ENCODE measurements at regions not wholly inside any gene's neighbourhood (a gene's known extent, or its start where the extent isn't known, plus 50 kb on each side); places are given as distances from the start of the nearest gene placed in this dataset.

GRCh38 chr16:85317704-85318103, 205.4 kb upstream of the CIBAR2 start:
- no peak for ATAC-seq
- Histone ChIP-seq H3K27me3 (ENCODE audit: low read depth) (no peaks in the 10 kb centered on the region), H3K4me3 (no peak overlapping the region), H3K36me3 (no peaks in the 10 kb centered on the region), H3K27ac (no peak overlapping the region), H3K9me3 (no peaks in the 10 kb centered on the region), H3K4me1 (peaks cover 23% of the 10 kb centered on the region)
- intact Hi-C loops (cut with DNase I): no loop called here
- TF ChIP-seq, protein P1, sequence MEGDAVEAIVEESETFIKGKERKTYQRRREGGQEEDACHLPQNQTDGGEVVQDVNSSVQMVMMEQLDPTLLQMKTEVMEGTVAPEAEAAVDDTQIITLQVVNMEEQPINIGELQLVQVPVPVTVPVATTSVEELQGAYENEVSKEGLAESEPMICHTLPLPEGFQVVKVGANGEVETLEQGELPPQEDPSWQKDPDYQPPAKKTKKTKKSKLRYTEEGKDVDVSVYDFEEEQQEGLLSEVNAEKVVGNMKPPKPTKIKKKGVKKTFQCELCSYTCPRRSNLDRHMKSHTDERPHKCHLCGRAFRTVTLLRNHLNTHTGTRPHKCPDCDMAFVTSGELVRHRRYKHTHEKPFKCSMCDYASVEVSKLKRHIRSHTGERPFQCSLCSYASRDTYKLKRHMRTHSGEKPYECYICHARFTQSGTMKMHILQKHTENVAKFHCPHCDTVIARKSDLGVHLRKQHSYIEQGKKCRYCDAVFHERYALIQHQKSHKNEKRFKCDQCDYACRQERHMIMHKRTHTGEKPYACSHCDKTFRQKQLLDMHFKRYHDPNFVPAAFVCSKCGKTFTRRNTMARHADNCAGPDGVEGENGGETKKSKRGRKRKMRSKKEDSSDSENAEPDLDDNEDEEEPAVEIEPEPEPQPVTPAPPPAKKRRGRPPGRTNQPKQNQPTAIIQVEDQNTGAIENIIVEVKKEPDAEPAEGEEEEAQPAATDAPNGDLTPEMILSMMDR (IDR thresholded peaks at IDR 0.05): no peak
- no peak for DNase-seq

DNA sequence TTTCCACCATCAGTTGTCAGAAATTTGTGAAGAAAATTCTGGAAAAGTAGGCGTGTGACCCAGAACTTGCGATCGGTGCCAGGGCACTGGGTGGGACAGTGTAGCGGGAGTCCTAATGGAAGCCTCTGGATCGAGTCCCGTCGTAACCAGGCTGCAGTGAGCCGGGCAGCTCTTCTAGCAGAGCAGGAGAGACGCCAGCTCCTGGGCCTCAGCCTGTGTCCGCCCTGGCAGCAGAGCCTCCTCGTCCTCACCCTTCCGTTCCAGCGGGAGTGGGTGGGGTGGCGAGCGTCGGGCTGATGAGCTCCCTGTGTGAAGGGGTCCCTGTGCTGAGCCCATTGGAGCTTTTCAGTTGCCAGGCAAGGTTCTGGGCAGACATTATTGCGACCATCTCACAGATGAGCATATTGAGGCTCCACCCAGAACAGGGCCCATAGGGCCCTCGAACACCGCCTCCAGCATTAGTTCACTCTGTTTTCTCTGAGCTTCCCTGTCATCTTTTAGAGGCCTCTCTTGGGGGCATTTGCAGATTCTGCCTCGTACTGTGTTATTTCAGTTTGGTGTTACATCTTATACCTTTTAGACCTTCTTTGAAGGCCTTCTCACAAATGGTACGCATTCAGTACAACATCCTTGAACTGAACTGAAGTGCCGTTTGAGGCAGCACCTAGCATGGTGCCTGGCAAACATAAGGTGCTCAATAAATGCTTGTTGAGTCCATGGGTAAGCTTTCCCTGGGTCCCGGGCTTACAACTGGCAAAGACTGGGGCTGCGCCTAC, 207.1 kb upstream of the CIBAR2 start:
- Histone ChIP-seq H3K36me3 (no peaks in the 10 kb centered on the region), H3K9me3 (no peaks in the 10 kb centered on the region), H3K27me3 (ENCODE audit: low read depth) (no peaks in the 10 kb centered on the region), H3K4me3 (no peak overlapping the region), H3K27ac (no peak overlapping the region), H3K4me1 (peaks cover 24% of the 10 kb centered on the region)
- DNase-seq (no peak), ATAC-seq (no peak)
- TF ChIP-seq, protein P1 (IDR thresholded peaks at IDR 0.05): no peak
- intact Hi-C loops (cut with DNase I): no loop called here

GRCh38 chr16:85319984-85320440, 207.7 kb upstream of the CIBAR2 start:
- no peak for DNase-seq
- H3K36me3 ChIP-seq: no peaks in the 10 kb centered on the region
- no peak overlapping the region for H3K4me3 ChIP-seq
- ATAC-seq: no peak
- intact Hi-C loops (cut with DNase I): no loop called here
- TF ChIP-seq, protein P1 (IDR thresholded peaks at IDR 0.05): no peak
- H3K27me3 ChIP-seq (ENCODE audit: low read depth): no peaks in the 10 kb centered on the region
- H3K27ac ChIP-seq: no peak overlapping the region
- no peaks in the 10 kb centered on the region for H3K9me3 ChIP-seq
- peaks cover 24% of the 10 kb centered on the region for H3K4me1 ChIP-seq

DNA sequence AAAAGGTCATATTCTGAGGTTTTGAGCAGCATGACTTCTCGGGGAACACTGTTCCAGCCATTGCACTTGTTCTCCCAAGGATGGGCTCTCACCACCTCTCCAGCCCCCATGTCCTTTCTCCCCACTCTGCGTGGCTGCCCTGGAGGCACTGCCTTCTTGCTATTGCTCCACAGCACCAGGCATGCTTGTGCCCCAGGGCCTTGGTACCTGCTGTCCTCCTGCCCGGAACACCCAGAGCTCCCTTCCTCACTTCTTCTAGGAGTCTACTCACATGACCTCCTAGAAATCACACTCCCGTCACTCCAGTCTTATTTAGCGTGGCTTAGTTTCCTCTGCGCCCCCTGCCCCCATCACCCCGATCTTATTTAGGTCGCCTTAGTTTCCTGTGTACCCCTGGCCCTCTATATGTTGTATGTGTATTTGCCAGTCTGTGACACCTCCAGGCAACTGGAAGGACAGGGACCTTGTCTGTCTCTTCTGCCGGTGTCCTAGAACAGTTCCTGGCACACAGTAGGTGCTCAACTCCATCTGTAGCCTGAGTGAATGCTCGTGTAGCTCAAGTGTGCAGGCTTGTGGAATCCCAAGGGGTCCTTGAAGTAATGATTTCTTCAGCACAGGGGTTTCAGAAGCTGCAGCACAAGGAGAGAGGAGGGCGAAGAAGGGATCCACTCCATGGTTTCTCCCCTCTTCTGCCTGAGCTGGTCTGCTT, 208.6 kb upstream of the CIBAR2 start:
- TF ChIP-seq, protein P1 (IDR thresholded peaks at IDR 0.05): no peak
- Histone ChIP-seq H3K36me3 (no peaks in the 10 kb centered on the region), H3K4me1 (peaks cover 24% of the 10 kb centered on the region), H3K9me3 (no peaks in the 10 kb centered on the region), H3K4me3 (no peak overlapping the region), H3K27ac (peak overlapping the region; percentile 77), H3K27me3 (ENCODE audit: low read depth) (no peaks in the 10 kb centered on the region)
- intact Hi-C loops (cut with DNase I): no loop called here
- DNase-seq (no peak), ATAC-seq (no peak)

GRCh38 chr16:85321509-85322271, 209.4 kb upstream of the CIBAR2 start:
- Histone ChIP-seq H3K9me3 (no peaks in the 10 kb centered on the region), H3K27ac (peak overlapping the region; percentile 77), H3K4me3 (no peak overlapping the region), H3K4me1 (peaks cover 24% of the 10 kb centered on the region), H3K36me3 (no peaks in the 10 kb centered on the region), H3K27me3 (ENCODE audit: low read depth) (no peaks in the 10 kb centered on the region)
- ATAC-seq (peak; percentile 91 to 92), DNase-seq (peak; percentile 89)
- TF ChIP-seq, protein P1 (IDR thresholded peaks at IDR 0.05): no peak
- intact Hi-C loops (cut with DNase I): no loop called here

Measured in lower lobe of right lung (tissue), 2 donors.